ENCODE measurements at regions not wholly inside any gene's neighbourhood (a gene's known extent, or its start where the extent isn't known, plus 50 kb on each side); places are given as distances from the start of the nearest gene placed in this dataset.

GRCh38 chr16:87190288-87191230 is 126.6 kb downstream of the C16orf95 start:
- TF ChIP-seq JUND (IDR thresholded peaks at IDR 0.05) = no peak
- TF ChIP-seq, protein P1, sequence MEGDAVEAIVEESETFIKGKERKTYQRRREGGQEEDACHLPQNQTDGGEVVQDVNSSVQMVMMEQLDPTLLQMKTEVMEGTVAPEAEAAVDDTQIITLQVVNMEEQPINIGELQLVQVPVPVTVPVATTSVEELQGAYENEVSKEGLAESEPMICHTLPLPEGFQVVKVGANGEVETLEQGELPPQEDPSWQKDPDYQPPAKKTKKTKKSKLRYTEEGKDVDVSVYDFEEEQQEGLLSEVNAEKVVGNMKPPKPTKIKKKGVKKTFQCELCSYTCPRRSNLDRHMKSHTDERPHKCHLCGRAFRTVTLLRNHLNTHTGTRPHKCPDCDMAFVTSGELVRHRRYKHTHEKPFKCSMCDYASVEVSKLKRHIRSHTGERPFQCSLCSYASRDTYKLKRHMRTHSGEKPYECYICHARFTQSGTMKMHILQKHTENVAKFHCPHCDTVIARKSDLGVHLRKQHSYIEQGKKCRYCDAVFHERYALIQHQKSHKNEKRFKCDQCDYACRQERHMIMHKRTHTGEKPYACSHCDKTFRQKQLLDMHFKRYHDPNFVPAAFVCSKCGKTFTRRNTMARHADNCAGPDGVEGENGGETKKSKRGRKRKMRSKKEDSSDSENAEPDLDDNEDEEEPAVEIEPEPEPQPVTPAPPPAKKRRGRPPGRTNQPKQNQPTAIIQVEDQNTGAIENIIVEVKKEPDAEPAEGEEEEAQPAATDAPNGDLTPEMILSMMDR (IDR thresholded peaks at IDR 0.05; ENCODE audit: low read depth, low read length, missing input control) = no peak
- TF ChIP-seq RAD21 (IDR thresholded peaks at IDR 0.05) = no peak

Data from liver (tissue), 3 donors.